Transverse colon (tissue), 3 donors: ENCODE measurements at regions not wholly inside any gene's neighbourhood (a gene's known extent, or its start where the extent isn't known, plus 50 kb on each side); places are given as distances from the start of the nearest gene placed in this dataset.

Experiments
- POLR2A ChIP-seq: fragments of 450-650 bp; IDR thresholded peaks from one replicate; pipeline ENCODE4 v1.6.1; 2016; ENCODE audit warnings: antibody characterized with exemption, mild to moderate bottlenecking, moderate library complexity
- TF ChIP-seq, protein P1 (sequence below), 5 experiments: fragments of 200-600 bp in 3 of 5; fragments of 450-650 bp in 2 of 5; sonication (generic) in 3 of 5; IDR thresholded peaks; 1 replicate in 2 of 5; 2 replicates in 3 of 5; pipeline ENCODE4 v1.5.1; 2016 to 2017; ENCODE audit warnings: antibody characterized with exemption in 5 of 5, inconsistent platforms in 3 of 5, mild to moderate bottlenecking in 2 of 5, moderate library complexity in 1 of 5

DNA sequence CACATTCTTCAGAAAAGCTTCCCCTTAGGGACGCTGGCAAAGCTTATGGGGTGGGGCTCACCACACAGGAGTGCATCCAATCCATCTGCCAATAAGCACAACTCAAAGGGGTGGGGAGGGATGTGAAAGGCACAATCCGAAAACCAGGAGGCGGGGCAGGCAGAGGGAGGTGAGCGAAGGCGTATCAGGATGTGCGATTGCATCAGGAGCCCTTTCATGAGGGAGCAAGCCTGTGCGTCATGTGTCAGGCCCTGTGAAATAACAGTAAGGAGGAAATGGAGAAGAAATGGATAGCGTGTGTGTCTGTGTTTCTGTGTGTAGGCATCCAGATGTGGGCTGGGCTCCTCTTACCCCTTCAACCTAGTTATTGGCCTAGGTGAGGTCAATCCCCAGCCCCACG, 382.4 kb upstream of the CDH4 start:
- no peak for TF ChIP-seq POLR2A
- TF ChIP-seq, protein P1, sequence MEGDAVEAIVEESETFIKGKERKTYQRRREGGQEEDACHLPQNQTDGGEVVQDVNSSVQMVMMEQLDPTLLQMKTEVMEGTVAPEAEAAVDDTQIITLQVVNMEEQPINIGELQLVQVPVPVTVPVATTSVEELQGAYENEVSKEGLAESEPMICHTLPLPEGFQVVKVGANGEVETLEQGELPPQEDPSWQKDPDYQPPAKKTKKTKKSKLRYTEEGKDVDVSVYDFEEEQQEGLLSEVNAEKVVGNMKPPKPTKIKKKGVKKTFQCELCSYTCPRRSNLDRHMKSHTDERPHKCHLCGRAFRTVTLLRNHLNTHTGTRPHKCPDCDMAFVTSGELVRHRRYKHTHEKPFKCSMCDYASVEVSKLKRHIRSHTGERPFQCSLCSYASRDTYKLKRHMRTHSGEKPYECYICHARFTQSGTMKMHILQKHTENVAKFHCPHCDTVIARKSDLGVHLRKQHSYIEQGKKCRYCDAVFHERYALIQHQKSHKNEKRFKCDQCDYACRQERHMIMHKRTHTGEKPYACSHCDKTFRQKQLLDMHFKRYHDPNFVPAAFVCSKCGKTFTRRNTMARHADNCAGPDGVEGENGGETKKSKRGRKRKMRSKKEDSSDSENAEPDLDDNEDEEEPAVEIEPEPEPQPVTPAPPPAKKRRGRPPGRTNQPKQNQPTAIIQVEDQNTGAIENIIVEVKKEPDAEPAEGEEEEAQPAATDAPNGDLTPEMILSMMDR (IDR thresholded peaks at IDR 0.05): no peak
